GM21390 (cell line): ENCODE measurements at regions not wholly inside any gene's neighbourhood (a gene's known extent, or its start where the extent isn't known, plus 50 kb on each side); places are given as distances from the start of the nearest gene placed in this dataset.

Experiments
- ATAC-seq: cut with Tn5 transposase; IDR thresholded peaks from one replicate; pipeline ENCODE4 v1.9.1; 2021; ENCODE audit not compliant: unreplicated experiment

GRCh38 chr2:143830476-143830875, 689.4 kb downstream of the ZEB2 start:
- no peak for ATAC-seq

GRCh38 chr2:143828763-143829537, 691.0 kb downstream of the ZEB2 start:
- no peak for ATAC-seq

GRCh38 chr2:143824791-143825190, 695.1 kb downstream of the ZEB2 start:
- no peak for ATAC-seq

- ATAC-seq = no peak
Measured at GRCh38 chr2:143823876-143824275, 694.7 kb downstream of the ARHGAP15 start.

- no peak for ATAC-seq
Measured at GRCh38 chr2:143823296-143823695, 694.1 kb downstream of the ARHGAP15 start.

GRCh38 chr2:143822736-143823135, 693.5 kb downstream of the ARHGAP15 start:
- no peak for ATAC-seq

- no peak for ATAC-seq
Measured at GRCh38 chr2:143819764-143820163, 690.5 kb downstream of the ARHGAP15 start.

GRCh38 chr2:143819190-143819735, 690.0 kb downstream of the ARHGAP15 start:
- ATAC-seq = no peak
